Stimulated activated naive B cell treated with anti-CD40 and anti-IgM and Interleukin-4, amounts not matched to agents 10 μg/mL and 1 μg/mL and 100 μg/mL, for 72 hours (primary cell): ENCODE measurements at regions not wholly inside any gene's neighbourhood (a gene's known extent, or its start where the extent isn't known, plus 50 kb on each side); places are given as distances from the start of the nearest gene placed in this dataset.

ENCODE experiments used
- ATAC-seq, 2 donors: fragments of 150-1000 bp; cut with Tn5 transposase; replicated peaks; 2 replicates each; pipeline ENCODE4 v1.10.0; 2021; ENCODE audit warnings: moderate library complexity in 1 of 2
- DNase-seq: peaks from one replicate; pipeline ENCODE4 v3.0.0; 2021
- H3K27ac Mint-ChIP-seq: one replicate; pipeline ENCODE4 v1.8.0; 2022; ENCODE audit warnings: mild to moderate bottlenecking, mixed read lengths
- H3K27me3 Mint-ChIP-seq, 2 donors: one replicate each; pipeline ENCODE4 v1.8.0; 2022; ENCODE audit warnings: mixed read lengths in 2 of 2
- H3K36me3 Mint-ChIP-seq, 2 donors: one replicate each; pipeline ENCODE4 v1.8.0; 2022; ENCODE audit warnings: mixed read lengths in 2 of 2, mild to moderate bottlenecking in 1 of 2
- H3K4me1 Mint-ChIP-seq, 2 donors: one replicate each; pipeline ENCODE4 v1.8.0; 2022; ENCODE audit warnings: mixed read lengths in 2 of 2, mild to moderate bottlenecking in 1 of 2
- H3K4me3 Mint-ChIP-seq, 2 donors: one replicate each; pipeline ENCODE4 v1.8.0; 2022; ENCODE audit warnings: mild to moderate bottlenecking in 2 of 2, mixed read lengths in 2 of 2, moderate library complexity in 1 of 2
- H3K9me3 Mint-ChIP-seq, 2 donors: one replicate each; pipeline ENCODE4 v1.8.0; 2022; ENCODE audit warnings: mixed read lengths in 2 of 2, mild to moderate bottlenecking in 1 of 2

- no peak overlapping the region for H3K4me3 Mint-ChIP-seq
These were observed 78.4 kb upstream of the OLFM1 start for GRCh38 chr9:135009051-135009560.

GRCh38 chr9:135009794-135010585 lies 77.5 kb upstream of the OLFM1 start:
- Mint-ChIP-seq H3K9me3 (no peaks in the 10 kb centered on the region), H3K4me1 (no peaks in the 10 kb centered on the region), H3K4me3 (no peak overlapping the region), H3K27me3 (peaks cover 7 to 20% of the 10 kb centered on the region in 2 donors), H3K36me3 (no peaks in the 10 kb centered on the region), H3K27ac (no peak overlapping the region)
- no peak for DNase-seq
- ATAC-seq = peak; percentile 51 to 60

More at GRCh38 chr9:135009051-135009560, 78.4 kb upstream of the OLFM1 start:
- no peaks in the 10 kb centered on the region for H3K36me3 Mint-ChIP-seq
- no peaks in the 10 kb centered on the region for H3K4me1 Mint-ChIP-seq
- peaks cover 9 to 22% of the 10 kb centered on the region in 2 donors for H3K27me3 Mint-ChIP-seq
- DNase-seq = no peak
- ATAC-seq = no peak
- H3K27ac Mint-ChIP-seq = no peak overlapping the region
- no peaks in the 10 kb centered on the region for H3K9me3 Mint-ChIP-seq

- Mint-ChIP-seq H3K36me3 (no peaks in the 10 kb centered on the region), H3K4me1 (no peaks in the 10 kb centered on the region), H3K27me3 (peaks cover 11 to 25% of the 10 kb centered on the region in 2 donors), H3K4me3 (no peak overlapping the region), H3K27ac (no peak overlapping the region), H3K9me3 (no peaks in the 10 kb centered on the region)
- ATAC-seq = no peak
- DNase-seq = no peak
These were observed 76.9 kb upstream of the OLFM1 start for GRCh38 chr9:135010586-135010860.

DNA sequence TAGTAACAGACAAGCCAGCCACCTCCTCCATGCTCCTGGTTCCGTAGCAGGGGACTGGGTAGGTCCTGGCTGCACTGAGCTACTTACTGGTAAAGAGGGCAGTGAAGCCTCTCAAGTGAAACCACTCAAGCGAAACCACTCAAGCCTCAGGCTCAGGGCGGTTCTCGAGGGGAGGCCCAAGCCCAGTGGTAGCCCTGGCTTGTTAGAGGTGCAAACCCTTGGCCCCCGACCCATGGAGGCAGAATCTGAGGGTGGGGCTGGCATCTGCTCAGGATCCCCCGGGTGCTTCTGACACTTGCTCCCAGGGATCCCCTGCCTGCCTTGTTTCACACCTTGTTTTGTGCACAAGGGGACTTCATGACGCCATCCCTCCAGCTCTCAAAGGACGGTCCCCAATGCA lies 76.5 kb upstream of the OLFM1 start:
- Mint-ChIP-seq H3K4me3 (no peak overlapping the region), H3K9me3 (no peaks in the 10 kb centered on the region), H3K4me1 (no peaks in the 10 kb centered on the region), H3K27ac (no peak overlapping the region), H3K36me3 (no peaks in the 10 kb centered on the region), H3K27me3 (peaks cover 15 to 29% of the 10 kb centered on the region in 2 donors)
- ATAC-seq (no peak), DNase-seq (no peak)

DNA sequence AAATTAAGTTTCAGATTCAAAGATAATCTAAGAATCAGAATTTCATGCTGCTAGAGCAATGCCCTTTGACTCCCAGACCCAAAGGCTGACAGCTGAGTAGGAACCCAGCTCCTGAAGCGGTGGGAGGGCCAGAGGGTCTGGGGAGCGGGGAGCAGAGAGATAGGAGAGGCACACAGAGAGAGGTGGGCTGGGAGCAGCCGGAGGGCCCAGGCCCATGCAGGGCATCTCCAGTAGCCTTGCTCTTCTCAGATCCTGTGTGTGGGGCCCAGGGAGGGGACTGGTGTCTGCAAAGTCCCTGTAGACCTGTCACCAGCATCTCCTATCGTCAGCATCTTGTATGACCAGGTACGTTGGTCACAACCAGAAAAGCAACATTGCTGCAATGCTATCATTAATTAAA lies 75.3 kb upstream of the OLFM1 start:
- H3K36me3 Mint-ChIP-seq = no peaks in the 10 kb centered on the region
- DNase-seq (no peak), ATAC-seq (no peak)
- H3K27me3 Mint-ChIP-seq = peaks cover 16 to 30% of the 10 kb centered on the region in 2 donors
- H3K9me3 Mint-ChIP-seq = no peaks in the 10 kb centered on the region
- no peak overlapping the region for H3K27ac Mint-ChIP-seq
- no peaks in the 10 kb centered on the region for H3K4me1 Mint-ChIP-seq
- H3K4me3 Mint-ChIP-seq = no peak overlapping the region

- Mint-ChIP-seq H3K27me3 (peaks cover 18 to 21% of the 10 kb centered on the region in 2 donors), H3K9me3 (no peaks in the 10 kb centered on the region), H3K4me1 (peaks cover 0 to 8% of the 10 kb centered on the region in 2 donors), H3K4me3 (no peak overlapping the region), H3K36me3 (no peaks in the 10 kb centered on the region), H3K27ac (no peak overlapping the region)
- DNase-seq (no peak), ATAC-seq (no peak)
These were observed 73.0 kb upstream of the OLFM1 start for GRCh38 chr9:135014311-135015010.

DNA sequence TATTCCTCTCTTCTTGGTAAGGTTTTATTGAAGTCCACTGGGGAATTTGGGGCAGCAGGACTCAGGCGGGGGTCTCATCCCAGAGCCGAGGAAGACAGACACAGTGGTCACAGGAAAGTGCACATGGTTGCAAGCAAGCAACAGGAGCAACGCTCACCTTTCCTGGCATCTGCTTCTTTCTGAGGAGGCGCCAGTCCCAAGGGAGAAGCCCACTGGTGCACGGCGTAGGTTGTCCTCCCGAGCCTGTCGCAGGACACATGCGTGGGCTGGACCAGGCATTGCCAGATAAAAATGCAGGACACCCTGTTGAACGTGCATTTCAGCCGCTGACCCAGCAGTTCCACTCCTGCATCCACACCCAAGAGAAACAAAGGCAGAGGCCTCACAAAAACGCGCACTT lies 72.4 kb upstream of the OLFM1 start:
- Mint-ChIP-seq H3K27ac (no peak overlapping the region), H3K4me3 (no peak overlapping the region), H3K27me3 (peaks cover 24 to 25% of the 10 kb centered on the region in 2 donors), H3K4me1 (peaks cover 0 to 8% of the 10 kb centered on the region in 2 donors), H3K9me3 (no peaks in the 10 kb centered on the region), H3K36me3 (no peaks in the 10 kb centered on the region)
- DNase-seq (no peak), ATAC-seq (no peak)

DNA sequence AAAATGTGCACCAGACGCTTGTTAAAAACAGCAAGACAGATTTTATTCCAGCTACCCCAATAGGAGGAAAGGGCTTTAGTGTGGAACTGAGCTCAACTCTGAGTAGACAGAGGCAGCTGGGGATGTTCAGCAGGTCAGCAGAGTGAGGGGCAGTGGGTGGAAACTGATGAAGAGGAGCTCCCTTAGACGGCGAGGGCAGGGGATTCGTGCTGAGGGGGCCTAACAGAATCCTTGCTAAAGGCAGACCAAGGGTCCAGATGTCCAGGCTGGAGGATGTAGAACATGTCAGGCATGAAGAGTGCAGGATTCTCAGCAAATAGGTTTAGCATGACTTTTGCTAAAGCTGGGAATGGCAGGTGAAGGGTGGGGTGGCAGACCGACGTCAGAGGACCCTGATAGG lies 71.9 kb upstream of the OLFM1 start:
- H3K4me3 Mint-ChIP-seq = no peak overlapping the region

GRCh38 chr9:135016037-135016640 lies 71.3 kb upstream of the OLFM1 start:
- Mint-ChIP-seq H3K4me3 (no peak overlapping the region), H3K36me3 (no peaks in the 10 kb centered on the region), H3K9me3 (no peaks in the 10 kb centered on the region), H3K4me1 (peaks cover 0 to 8% of the 10 kb centered on the region in 2 donors), H3K27ac (no peak overlapping the region), H3K27me3 (peaks cover 25 to 28% of the 10 kb centered on the region in 2 donors)
- ATAC-seq = no peak
- DNase-seq = no peak

More for the DNA sequence above, 71.9 kb upstream of the OLFM1 start:
- H3K9me3 Mint-ChIP-seq = no peaks in the 10 kb centered on the region
- no peak for DNase-seq
- no peak for ATAC-seq
- peaks cover 0 to 8% of the 10 kb centered on the region in 2 donors for H3K4me1 Mint-ChIP-seq
- peaks cover 25 to 28% of the 10 kb centered on the region in 2 donors for H3K27me3 Mint-ChIP-seq
- H3K36me3 Mint-ChIP-seq = no peaks in the 10 kb centered on the region
- H3K27ac Mint-ChIP-seq = no peak overlapping the region

DNA sequence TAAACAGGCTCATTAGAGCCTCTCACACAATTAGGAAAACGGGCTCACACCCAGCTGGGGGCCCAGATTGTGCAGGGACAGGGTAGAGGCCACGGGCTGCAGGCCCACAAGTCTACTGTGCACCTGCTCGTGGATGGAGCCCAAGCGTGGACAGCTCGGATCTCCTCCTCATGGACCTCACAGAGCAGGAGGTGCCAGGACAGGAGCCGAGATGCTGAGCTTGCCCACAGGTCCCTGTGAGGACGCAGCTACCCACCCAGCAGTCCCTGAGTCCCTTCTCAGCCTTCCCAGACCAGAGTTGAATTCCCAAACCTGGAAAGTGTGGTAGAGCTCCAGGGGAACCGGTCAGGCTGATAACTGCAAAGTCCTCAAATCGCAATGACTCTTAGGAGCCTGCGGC lies 70.6 kb upstream of the OLFM1 start:
- no peak for DNase-seq
- ATAC-seq = no peak

DNA sequence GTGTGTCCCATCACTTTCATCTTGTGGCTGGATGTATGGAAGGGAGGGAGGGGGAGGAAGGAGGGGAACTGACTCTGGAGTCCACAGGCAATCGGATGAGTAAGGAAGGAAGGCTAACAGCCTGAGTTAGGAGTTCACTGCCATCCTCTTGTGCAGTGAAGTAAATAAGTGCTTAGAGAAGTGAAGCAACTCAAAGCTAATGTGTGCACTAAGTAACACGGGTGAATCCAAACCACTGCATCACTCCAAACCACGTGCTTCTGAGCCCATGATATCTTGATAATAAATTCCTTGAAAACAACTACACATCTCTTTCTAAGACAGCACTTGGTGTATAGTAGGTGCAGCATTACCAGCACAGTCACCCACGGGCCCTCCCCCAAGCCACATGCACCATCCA lies 69.6 kb upstream of the OLFM1 start:
- H3K27ac Mint-ChIP-seq = no peak overlapping the region
- H3K36me3 Mint-ChIP-seq = no peaks in the 10 kb centered on the region
- H3K4me3 Mint-ChIP-seq = no peak overlapping the region
- ATAC-seq (no peak), DNase-seq (no peak)
- H3K4me1 Mint-ChIP-seq = peaks cover 0 to 8% of the 10 kb centered on the region in 2 donors
- peaks cover 25 to 37% of the 10 kb centered on the region in 2 donors for H3K27me3 Mint-ChIP-seq
- H3K9me3 Mint-ChIP-seq = no peaks in the 10 kb centered on the region

More for the DNA sequence above, 70.6 kb upstream of the OLFM1 start:
- no peak overlapping the region for H3K4me3 Mint-ChIP-seq
- no peaks in the 10 kb centered on the region for H3K36me3 Mint-ChIP-seq
- H3K27me3 Mint-ChIP-seq = peaks cover 25 to 28% of the 10 kb centered on the region in 2 donors
- peaks cover 0 to 8% of the 10 kb centered on the region in 2 donors for H3K4me1 Mint-ChIP-seq
- no peak overlapping the region for H3K27ac Mint-ChIP-seq
- no peaks in the 10 kb centered on the region for H3K9me3 Mint-ChIP-seq

GRCh38 chr9:135018306-135018915 lies 69.1 kb upstream of the OLFM1 start:
- no peaks in the 10 kb centered on the region for H3K9me3 Mint-ChIP-seq
- no peak overlapping the region for H3K27ac Mint-ChIP-seq
- H3K36me3 Mint-ChIP-seq = no peaks in the 10 kb centered on the region
- peaks cover 25 to 38% of the 10 kb centered on the region in 2 donors for H3K27me3 Mint-ChIP-seq
- ATAC-seq = peak in 1 of 2 donors; percentile 18
- no peak for DNase-seq
- H3K4me3 Mint-ChIP-seq = no peak overlapping the region
- H3K4me1 Mint-ChIP-seq = peaks cover 0 to 8% of the 10 kb centered on the region in 2 donors

- H3K9me3 Mint-ChIP-seq = no peaks in the 10 kb centered on the region
- no peak overlapping the region for H3K4me3 Mint-ChIP-seq
- no peak overlapping the region for H3K27ac Mint-ChIP-seq
- DNase-seq = no peak
- peaks cover 29 to 41% of the 10 kb centered on the region in 2 donors for H3K27me3 Mint-ChIP-seq
- ATAC-seq = no peak
- H3K36me3 Mint-ChIP-seq = no peaks in the 10 kb centered on the region
- peaks cover 0 to 8% of the 10 kb centered on the region in 2 donors for H3K4me1 Mint-ChIP-seq
These were observed 68.2 kb upstream of the OLFM1 start for GRCh38 chr9:135019224-135019623.
